GM19452 (cell line): ENCODE measurements at regions not wholly inside any gene's neighbourhood (a gene's known extent, or its start where the extent isn't known, plus 50 kb on each side); places are given as distances from the start of the nearest gene placed in this dataset.
"Not testable (repeated sequence)": the region's sequence is repeated elsewhere in the genome, so short reads cannot be mapped to it uniquely, and the experiment has no call there.

ENCODE experiments used
- ATAC-seq: cut with Tn5 transposase; IDR thresholded peaks from one replicate; pipeline ENCODE4 v1.9.1; 2021; ENCODE audit not compliant: unreplicated experiment

GRCh38 chr10:42193588-42193987 is 444.8 kb downstream of the ZNF33B start:
- not testable (repeated sequence) for ATAC-seq

DNA sequence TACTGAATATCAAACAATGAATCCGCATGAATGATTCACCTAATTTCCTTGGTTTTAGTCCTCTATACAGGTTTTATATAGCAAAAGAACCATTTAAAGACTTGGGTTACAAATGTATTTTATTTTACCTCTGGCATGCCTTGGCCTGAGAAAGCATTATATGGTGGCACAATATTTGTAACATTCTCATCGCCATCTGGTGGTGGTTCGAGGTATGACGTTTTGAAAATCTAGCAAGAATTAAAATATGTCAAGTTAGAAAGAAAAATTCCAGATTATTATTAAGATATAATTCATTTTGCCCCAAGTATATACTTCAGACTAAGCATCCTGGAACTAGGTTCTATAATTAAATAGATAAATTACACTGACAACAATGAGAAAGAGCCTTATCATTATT is 445.9 kb downstream of the ZNF33B start:
- ATAC-seq, result not testable (repeated sequence)

DNA sequence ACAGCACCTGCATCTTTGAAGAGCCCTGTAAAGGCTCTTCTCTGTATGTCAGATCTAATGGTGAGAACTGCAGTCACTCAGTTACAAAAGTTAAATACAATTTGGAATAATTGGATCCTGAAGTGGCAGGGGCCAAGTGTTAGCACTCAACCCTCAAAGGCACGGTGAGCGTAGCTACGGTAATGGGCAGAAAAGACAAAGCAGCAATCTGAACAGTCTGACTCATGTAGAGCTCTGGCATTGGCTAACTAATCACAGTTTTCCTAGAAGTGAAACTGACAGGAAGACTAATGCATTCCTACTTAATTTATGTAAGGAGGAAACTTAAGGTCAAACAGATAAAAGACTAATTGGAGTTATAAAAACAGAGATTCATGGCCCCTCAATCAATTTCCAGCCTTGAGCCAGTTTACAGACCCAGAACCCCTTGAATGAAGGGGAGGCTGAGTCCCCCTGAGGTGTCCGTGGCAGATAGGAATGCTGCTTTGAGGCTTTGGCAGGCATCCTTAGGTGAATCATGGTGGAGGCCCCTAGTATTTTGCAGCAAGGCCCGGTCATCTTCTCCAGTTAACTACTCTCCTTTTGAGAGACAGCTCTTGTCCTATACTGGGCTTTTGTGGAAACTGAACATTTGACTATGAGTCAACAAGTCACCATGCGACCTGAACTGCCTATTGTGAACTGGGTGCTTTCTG is 450.7 kb downstream of the ZNF33B start:
- not testable (repeated sequence) for ATAC-seq

DNA sequence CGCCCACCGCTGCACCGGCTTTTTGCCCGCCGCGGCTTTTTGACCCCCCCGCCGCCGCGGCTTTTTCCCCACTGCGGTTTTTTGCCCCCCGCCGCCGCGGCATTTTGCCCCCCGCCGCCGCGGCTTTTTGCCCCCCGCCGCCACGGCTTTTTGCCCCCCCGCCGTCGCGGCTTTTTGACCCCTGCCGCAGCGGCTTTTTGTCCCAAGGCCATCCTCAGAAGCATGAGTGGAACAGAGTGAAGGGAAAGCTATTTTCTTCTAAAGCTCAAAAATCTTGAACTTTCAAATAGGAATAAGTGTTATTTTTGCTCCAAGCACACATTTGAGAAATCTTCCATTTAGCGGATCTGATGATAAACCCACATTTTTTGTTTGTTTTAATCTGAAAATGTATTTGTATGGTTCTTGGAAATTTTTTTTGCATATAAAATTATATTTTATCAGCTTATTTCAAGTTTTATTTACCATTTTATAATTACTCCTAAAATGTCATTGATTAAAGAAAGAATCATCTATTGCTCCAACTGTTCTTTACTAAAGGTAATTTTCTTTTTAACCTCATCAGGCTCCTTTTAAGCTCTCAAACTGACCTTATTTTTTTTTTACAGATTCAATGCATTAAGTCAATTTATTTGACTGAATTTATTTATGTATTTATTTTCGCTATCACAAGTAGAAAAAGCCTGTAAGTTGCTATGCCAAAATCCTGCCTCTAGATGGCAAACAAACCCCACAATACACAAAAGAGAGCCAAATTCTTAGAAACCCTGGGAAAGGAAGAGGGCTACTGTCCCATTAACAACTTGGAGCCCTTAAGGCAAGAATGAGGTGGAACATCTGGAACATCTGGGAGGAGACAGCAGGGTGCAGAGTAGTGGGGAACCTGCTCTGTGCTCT is 460.3 kb downstream of the ZNF33B start:
- ATAC-seq, result not testable (repeated sequence)

GRCh38 chr10:42177077-42177792 is 461.1 kb downstream of the ZNF33B start:
- ATAC-seq, result no peak

- no peak for ATAC-seq
Measured at GRCh38 chr10:42150428-42151061, 487.8 kb downstream of the ZNF33B start.

DNA sequence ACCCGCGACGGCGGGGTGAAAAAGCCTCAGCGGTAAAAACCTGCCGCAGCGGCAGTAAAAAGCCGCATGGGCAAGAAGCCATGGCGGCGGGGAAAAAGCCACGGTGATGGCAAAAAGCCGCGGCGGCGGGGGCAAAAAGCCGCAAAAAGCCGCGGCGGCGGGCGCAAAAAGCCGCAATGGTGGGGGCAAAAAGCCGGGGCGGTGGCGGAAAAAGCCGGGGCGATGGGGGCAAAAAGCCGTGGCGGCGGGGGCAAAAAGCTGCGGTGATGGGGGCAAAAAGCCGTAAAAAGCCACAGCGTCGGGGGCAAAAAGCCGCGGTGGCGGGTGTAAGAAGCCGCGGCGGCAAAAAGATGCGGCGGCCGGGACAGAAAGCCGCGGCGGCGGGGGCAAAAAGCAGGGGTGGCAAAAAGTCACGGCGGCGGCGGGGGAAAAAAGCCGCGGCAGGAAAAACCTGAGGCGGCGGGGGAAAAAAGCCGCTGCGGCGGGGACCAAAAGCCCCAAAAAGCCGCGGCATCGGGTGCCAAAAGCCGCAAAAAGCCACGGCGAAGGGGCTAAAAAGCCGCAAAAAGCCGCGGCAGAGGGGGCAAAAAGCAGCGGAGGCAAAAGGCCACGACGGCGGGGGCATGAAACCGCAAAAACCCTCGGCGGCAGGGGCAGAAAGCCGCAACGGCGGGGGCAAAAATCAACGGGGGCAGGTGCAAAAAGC is 488.5 kb downstream of the ZNF33B start:
- ATAC-seq, result no peak

DNA sequence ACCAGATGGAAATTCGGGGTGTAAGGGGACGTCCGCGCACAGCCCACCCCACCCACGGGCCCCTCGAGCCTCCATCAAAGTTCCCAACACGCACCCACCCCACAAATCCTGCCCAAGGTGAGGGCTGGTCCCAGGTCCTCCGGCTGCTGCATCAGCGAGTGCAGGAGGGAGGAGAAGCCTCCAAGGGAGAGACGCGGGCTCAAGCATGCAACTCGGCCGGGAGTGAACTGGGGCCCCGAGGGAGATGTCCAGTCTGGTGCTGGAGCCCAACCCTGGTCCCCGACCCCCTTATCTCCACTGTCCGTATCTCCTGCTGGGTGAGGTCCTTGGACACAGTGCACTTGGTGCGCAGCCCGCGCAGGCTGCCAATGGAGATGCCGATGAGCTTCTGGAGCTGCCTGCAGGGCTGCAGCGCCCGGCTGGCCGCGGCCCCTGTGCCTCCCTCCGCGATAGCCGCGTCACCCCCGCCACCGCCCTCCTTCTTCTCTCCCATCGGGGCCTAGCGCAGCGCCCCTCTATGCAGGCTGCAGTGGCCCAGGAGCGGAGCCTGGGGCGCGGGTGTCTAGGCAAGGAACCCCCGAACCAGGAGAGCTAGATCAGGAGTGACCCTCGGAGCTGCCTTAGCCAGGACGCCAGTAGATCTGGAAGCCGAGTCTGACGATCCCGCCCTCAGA is 489.2 kb downstream of the ZNF33B start:
- ATAC-seq, result no peak

- ATAC-seq, result not testable (repeated sequence)
Measured at GRCh38 chr10:42146165-42146564, 492.2 kb downstream of the ZNF33B start.

DNA sequence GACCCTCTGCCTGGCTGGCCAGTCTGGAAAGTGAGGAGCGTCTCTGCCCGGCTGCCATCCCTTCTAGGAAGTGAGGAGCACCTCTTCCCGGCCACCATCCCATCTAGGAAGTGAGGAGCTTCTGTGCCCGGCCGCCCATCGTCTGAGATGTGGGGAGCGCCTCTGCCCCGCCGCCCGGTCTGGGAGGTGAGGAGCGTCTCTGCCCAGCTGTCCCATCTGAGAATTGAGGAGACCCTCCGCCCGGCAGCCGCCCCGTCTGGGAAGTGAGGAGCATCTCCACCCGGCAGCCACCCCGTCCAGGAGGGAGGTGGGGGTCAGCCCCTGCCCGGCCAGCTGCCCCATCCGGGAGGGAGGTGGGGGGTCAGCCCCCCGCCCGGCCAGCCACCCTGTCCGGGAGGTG is 500.3 kb downstream of the ZNF33B start:
- not testable (repeated sequence) for ATAC-seq

- no peak for ATAC-seq
Measured at GRCh38 chr10:42113158-42113450, 525.3 kb downstream of the ZNF33B start.

DNA sequence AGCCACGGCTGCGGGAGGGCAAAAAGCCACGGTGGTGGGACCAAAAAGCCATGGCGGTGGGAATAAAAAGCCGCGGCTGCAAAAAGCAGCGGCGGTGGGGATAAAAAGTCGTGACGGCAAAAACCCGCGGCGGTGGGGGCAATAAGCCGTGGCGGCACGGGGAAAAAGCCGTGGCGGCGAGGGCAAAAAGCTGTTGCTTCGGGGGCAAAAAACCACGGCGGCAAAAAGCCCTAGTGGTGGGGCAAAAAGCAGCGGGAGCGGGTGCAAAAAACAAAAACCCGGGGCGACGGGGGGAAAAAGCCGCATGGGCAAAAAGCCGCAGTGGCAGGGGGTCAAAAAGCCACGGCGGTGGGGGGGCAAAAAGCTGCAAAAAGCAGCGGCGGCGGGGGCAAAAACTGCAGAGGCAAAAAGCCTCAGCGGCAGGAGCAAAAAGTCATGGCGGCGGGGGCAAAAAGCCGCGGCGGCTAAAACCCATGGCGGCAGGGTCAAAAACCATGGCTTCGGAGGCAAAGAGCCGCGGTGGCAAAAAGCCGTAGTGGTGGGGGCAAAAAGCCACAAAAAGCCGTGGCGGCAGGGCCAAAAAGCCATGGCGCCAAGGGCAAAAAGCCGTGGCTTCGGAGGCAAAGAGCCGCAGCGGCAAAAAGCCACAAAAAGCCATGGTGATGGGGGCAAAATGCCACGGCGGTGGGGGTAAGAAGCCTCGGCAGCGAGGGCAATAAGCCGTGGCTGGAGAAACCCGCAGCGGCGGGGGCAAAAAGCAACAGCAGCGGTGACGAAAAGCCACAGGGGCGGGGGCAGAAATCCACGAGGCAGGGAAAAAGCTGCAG is 525.8 kb downstream of the ZNF33B start:
- ATAC-seq, result no peak

GRCh38 chr10:42111661-42112330 is 526.6 kb downstream of the ZNF33B start:
- ATAC-seq, result no peak

GRCh38 chr10:42111076-42111475 is 527.3 kb downstream of the ZNF33B start:
- ATAC-seq, result no peak
